VCaP (cell line): ENCODE measurements at regions not wholly inside any gene's neighbourhood (a gene's known extent, or its start where the extent isn't known, plus 50 kb on each side); places are given as distances from the start of the nearest gene placed in this dataset.

ENCODE experiments used
- H3K27ac ChIP-seq: fragments of 450-650 bp; 2 replicates; pipeline ENCODE4 v1.5.1; 2017
- CTCF ChIP-seq: fragments of 450-650 bp; conservative IDR thresholded peaks from 2 replicates; pipeline ENCODE4 v1.5.1; 2017; ENCODE audit warnings: mild to moderate bottlenecking, moderate library complexity

DNA sequence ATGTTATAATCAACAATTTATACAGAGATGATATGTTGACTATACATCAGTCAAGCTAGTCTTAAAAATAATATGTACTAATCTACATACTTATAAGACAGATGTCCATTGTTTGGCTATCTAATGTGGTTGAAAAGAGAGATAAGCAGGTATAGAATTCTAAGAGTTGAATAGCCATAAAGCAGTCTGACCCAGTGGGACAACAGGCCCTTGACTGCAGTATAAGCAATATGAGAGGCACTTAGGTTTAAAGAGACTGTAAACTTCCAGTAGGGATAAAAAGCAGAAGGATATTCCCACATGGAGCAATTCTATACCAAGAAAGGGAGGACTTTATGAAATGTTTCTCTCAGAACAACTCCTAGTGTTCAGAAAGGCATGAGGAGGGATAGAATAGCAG is 139.3 kb downstream of the ELAPOR2 start:
- no peak overlapping the region for H3K27ac ChIP-seq
- TF ChIP-seq CTCF, result no peak

GRCh38 chr7:86918245-86918644 is 141.2 kb downstream of the ELAPOR2 start:
- TF ChIP-seq CTCF, result no peak
- no peak overlapping the region for H3K27ac ChIP-seq

DNA sequence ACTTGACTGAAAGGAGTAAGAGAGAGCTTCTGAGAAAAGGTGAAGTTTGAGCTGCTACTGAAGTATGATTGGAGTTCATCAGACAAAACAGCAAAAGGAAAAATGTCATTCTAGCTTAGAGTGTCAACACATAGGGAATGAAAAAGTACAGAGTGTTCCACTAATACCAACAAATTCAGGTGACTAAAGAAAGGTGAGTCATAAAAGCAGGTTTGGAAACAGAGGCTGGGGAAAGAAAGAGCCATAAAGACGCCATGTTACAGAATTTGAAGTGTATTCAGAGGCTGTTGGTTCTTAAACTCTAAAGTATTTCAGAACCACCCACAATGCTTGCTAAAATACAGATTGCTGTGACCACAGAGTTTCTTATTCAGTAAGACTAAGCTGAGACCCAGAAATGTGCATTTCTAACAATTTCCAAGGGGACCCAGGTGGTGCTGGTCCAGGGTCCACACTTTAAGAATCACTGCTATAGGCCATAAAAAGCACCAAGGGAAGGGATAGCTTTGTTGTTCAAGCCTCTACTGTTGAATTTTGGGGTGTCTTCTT is 143.1 kb downstream of the ELAPOR2 start:
- TF ChIP-seq CTCF, result no peak

GRCh38 chr7:86914551-86914950 is 144.9 kb downstream of the ELAPOR2 start:
- H3K27ac ChIP-seq, result no peak overlapping the region
- TF ChIP-seq CTCF, result peak; percentile 72

More for the DNA sequence above, 143.1 kb downstream of the ELAPOR2 start:
- no peak overlapping the region for H3K27ac ChIP-seq
